NT2/D1 (cell line): ENCODE measurements at regions not wholly inside any gene's neighbourhood (a gene's known extent, or its start where the extent isn't known, plus 50 kb on each side); places are given as distances from the start of the nearest gene placed in this dataset.

Source experiments
- SUZ12 ChIP-seq: IDR thresholded peaks from 2 replicates; pipeline ENCODE4 v1.6.1; 2011; ENCODE audit not compliant: insufficient read length, insufficient read depth; ENCODE audit errors: extremely low read depth
- YY1 ChIP-seq: IDR thresholded peaks from 2 replicates; pipeline ENCODE4 v1.6.1; 2011; ENCODE audit not compliant: insufficient read length, insufficient read depth
- ZNF274 ChIP-seq: IDR thresholded peaks from 2 replicates; pipeline ENCODE4 v1.6.1; 2011; ENCODE audit warnings: mild to moderate bottlenecking, low read depth, low read length

DNA sequence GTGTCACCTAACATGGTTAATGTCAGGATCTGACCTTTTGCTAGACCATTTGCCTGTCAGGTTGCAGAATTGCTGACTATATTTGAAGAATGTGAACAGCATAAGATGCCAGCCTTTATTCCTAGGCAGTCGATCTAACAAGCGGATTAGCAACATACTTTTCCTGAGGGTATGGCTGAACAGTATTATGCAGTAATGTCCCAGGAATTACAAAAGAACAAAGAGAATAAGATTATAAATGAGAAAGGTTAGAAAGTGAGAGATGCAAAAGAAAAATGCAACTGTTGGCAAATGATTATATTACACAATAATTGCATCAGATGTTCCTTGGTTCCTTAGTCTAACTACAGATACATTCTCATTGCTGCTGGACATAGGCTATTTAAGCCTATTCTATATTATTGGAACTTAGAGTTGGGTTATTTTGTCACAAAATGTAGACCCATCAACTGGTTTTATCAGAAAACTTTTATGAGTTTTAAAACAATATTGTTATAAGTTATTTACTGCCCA lies 647.1 kb upstream of the CRIM1 start:
- TF ChIP-seq YY1 (no peak), SUZ12 (no peak), ZNF274 (no peak)
